GM12891 (cell line): ENCODE measurements at regions not wholly inside any gene's neighbourhood (a gene's known extent, or its start where the extent isn't known, plus 50 kb on each side); places are given as distances from the start of the nearest gene placed in this dataset.

Source experiments
- PAX5 ChIP-seq: IDR thresholded peaks from 2 replicates; pipeline ENCODE4 v1.6.1; 2011; ENCODE audit warnings: low read length, moderate library complexity, mild to moderate bottlenecking; ENCODE audit not compliant: insufficient read depth, severe bottlenecking
- POLR2A ChIP-seq: IDR thresholded peaks from 2 replicates; pipeline ENCODE4 v1.6.1; 2011; ENCODE audit warnings: low read depth, low read length, control low read depth
- POLR2AphosphoS5 ChIP-seq: IDR thresholded peaks from 2 replicates; pipeline ENCODE4 v1.6.1; 2011; ENCODE audit warnings: low read depth, low read length, control low read depth
- SPI1 ChIP-seq: IDR thresholded peaks from 2 replicates; pipeline ENCODE4 v1.6.1; 2011; ENCODE audit warnings: low read depth, low read length, control low read depth
- TAF1 ChIP-seq: IDR thresholded peaks from 2 replicates; pipeline ENCODE4 v1.6.1; 2011; ENCODE audit warnings: low read depth, low read length, control low read depth

GRCh38 chr4:97432551-97432950, 710.7 kb downstream of the STPG2 start:
- TF ChIP-seq POLR2AphosphoS5: no peak
- TF ChIP-seq POLR2A: no peak
- no peak for TF ChIP-seq PAX5
- TF ChIP-seq TAF1: no peak
- TF ChIP-seq SPI1: no peak
